Central memory CD8-positive, alpha-beta T cell (primary cell): ENCODE measurements at regions not wholly inside any gene's neighbourhood (a gene's known extent, or its start where the extent isn't known, plus 50 kb on each side); places are given as distances from the start of the nearest gene placed in this dataset.
"Not testable (repeated sequence)": the region's sequence is repeated elsewhere in the genome, so short reads cannot be mapped to it uniquely, and the experiment has no call there.

ENCODE experiments used
- ATAC-seq: fragments of 150-1000 bp; cut with Tn5 transposase; replicated peaks from 2 replicates; pipeline ENCODE4 v1.10.0; 2022; ENCODE audit warnings: mild to moderate bottlenecking, moderate FRiP score, moderate number of reproducible peaks; ENCODE audit not compliant: poor library complexity, severe bottlenecking; ENCODE audit errors: extremely low read depth
- DNase-seq, 2 donors: peaks; one replicate each; pipeline ENCODE4 v3.0.0; 2021; ENCODE audit warnings: low spot score in 2 of 2
- H3K27ac Mint-ChIP-seq: one replicate; pipeline ENCODE4 v1.8.0; 2022; ENCODE audit warnings: low read depth, mild to moderate bottlenecking, moderate library complexity, mixed read lengths
- H3K27me3 Mint-ChIP-seq: one replicate; pipeline ENCODE4 v1.8.0; 2022; ENCODE audit warnings: mixed read lengths
- H3K36me3 Mint-ChIP-seq: one replicate; pipeline ENCODE4 v1.8.0; 2022; ENCODE audit warnings: mild to moderate bottlenecking, moderate library complexity, mixed read lengths; ENCODE audit not compliant: insufficient read depth
- H3K4me1 Mint-ChIP-seq: one replicate; pipeline ENCODE4 v1.8.0; 2022; ENCODE audit warnings: mixed read lengths
- H3K4me3 Mint-ChIP-seq: one replicate; pipeline ENCODE4 v1.8.0; 2022; ENCODE audit warnings: mild to moderate bottlenecking, moderate library complexity, mixed read lengths
- H3K9me3 Mint-ChIP-seq: one replicate; pipeline ENCODE4 v1.8.0; 2022; ENCODE audit warnings: mixed read lengths

DNA sequence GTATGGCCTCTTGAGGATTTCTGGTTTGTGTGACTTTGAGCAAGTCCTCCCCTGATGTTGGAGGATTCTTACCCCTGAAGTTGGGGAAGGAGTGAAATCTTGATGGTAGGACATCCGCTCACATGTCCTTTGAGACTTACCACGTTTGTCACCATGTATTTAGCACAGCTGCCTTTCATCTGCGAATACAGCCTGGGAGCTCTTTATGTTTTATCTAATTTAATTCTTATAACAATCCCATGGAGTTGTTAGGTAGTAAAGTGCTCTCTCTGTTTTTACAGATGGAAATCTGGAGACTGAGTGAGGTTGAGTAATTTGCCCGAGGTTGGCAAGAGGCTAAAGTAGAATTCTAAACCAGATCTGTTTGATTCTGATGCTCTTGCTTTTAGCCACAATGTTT is 154.9 kb upstream of the PLGLB2 start:
- H3K4me1 Mint-ChIP-seq, ATAC-seq, H3K27me3 Mint-ChIP-seq: not testable (repeated sequence)

DNA sequence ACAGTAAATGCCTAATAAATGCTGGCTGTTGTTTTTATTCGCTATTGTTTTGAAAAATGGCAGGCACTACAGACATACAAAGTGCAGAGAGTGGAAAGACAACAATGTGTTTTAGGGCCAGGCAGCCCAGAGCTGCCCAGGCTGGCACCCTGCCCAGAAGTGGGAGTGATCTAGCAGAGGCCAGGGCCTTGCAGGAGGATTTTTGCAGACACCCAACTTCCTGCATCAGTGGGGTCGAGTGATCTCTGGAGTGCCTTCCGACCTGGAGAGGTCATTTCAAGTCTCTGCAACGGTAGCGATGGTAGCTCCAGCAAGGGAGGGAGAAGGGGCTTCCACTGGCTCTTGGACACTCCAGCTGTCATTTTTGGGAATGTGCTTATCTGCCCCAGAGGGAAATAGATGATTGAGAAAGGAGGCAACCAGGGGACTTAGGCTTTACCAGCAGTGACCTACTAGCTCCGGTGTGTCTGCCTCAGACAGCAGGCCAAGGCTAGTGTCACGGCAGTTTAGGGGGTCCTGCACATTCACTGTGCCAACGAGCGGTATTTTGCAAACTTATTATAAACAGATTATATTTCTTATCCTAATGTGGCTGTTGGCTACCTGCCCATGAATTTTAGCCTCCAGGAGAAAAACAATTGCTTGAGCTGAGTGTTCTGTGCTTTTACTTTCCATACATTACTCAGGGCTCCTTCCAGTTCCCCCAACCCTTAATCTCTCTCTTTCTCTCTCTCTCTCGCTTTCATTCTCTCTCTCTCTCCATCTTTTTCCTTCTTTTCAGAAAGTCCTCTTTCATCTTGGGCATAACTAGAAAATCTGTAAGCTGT is 153.9 kb upstream of the PLGLB2 start:
- H3K4me3 Mint-ChIP-seq, H3K27me3 Mint-ChIP-seq, H3K27ac Mint-ChIP-seq, H3K36me3 Mint-ChIP-seq, H3K4me1 Mint-ChIP-seq, H3K9me3 Mint-ChIP-seq: not testable (repeated sequence)
- ATAC-seq (peak; percentile 71), DNase-seq (peak in 1 of 2 donors; percentile 29)

More for the DNA sequence above, 154.9 kb upstream of the PLGLB2 start:
- not testable (repeated sequence) for H3K27ac Mint-ChIP-seq, H3K9me3 Mint-ChIP-seq, DNase-seq, H3K4me3 Mint-ChIP-seq, H3K36me3 Mint-ChIP-seq

DNA sequence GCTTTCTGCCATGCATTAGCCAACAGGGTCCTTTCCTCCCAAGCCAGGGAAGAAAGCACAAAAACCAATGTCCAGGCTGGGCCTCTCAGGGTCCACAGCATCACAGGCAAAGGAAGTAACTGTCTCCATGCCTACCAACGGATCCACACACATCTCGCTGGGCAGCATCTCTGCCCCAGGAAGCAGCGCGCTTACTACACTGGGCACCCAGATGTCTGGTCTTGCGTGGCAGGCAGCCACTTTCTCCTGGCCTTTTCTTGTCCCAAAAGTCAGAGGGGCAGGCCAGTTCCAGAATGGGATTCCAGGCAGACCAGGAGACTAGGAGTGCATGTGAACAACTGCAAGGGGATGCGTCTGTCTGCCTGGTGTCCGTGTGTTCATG is 153.3 kb upstream of the PLGLB2 start:
- not testable (repeated sequence) for H3K27ac Mint-ChIP-seq, H3K4me3 Mint-ChIP-seq

DNA sequence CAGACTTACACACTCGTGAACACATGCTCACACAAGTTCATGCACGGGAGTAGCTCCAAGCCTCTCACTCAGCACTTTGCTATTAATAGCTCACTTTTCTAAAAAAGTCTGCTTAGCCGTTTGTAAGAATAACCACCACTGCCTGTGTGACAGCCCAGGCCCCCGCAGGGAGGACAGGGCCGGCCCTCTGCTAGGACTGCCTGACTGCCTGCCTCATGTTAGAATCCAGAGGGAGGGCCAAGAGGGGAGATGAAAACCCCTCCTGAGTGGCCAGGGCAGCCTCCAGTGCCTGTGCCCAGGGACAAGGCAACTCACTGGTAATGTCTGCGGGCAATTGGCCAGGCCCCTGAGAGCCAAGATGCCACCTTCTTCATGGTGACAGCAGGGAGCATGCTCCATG is 152.9 kb upstream of the PLGLB2 start:
- not testable (repeated sequence) for H3K4me3 Mint-ChIP-seq, H3K36me3 Mint-ChIP-seq, H3K27me3 Mint-ChIP-seq, H3K4me1 Mint-ChIP-seq, ATAC-seq, H3K27ac Mint-ChIP-seq, DNase-seq, H3K9me3 Mint-ChIP-seq

More for the DNA sequence above, 153.3 kb upstream of the PLGLB2 start:
- not testable (repeated sequence) for H3K27me3 Mint-ChIP-seq, ATAC-seq, DNase-seq, H3K4me1 Mint-ChIP-seq, H3K36me3 Mint-ChIP-seq, H3K9me3 Mint-ChIP-seq

DNA sequence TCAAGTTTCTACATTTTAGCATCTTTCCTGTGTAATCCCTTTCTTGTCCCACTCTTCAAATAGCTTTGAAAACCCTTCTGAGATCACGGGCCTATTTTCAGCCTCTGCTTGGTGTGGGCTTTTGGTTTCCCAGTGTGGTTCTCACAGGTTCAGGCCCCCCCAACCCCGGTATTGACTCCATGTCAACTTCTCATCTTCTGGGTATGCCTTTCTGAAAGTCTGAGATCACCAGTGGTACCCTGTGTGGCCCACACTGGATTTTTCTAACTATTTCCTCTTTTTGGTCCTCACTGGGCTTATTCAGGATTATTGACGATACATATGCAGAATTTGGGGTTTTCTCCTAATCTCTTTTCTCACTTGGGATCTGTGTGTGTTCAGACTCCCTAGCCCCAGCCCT is 146.9 kb upstream of the PLGLB2 start:
- H3K4me3 Mint-ChIP-seq, result not testable (repeated sequence)

DNA sequence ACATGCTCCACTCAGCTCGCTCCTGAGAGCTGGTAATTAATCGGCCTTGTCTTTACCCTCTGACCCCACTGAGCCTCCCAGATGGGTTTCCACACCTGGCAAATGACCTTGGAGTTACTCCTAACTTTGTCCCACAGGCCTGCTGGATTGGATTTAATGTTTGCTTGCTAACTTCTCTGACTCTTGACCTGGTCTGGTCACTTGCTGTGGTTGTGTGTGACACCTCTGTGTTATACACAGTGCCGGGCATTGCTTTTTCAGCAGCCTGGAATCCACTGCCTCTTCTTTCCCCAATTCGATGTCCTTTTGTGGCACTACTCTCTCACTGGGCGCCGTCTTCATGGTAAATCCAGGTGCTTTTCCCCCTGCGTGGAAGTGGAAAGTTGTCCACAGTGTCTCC is 145.8 kb upstream of the PLGLB2 start:
- H3K4me3 Mint-ChIP-seq, H3K9me3 Mint-ChIP-seq, H3K27me3 Mint-ChIP-seq, H3K27ac Mint-ChIP-seq, DNase-seq, H3K36me3 Mint-ChIP-seq, H3K4me1 Mint-ChIP-seq, ATAC-seq: not testable (repeated sequence)

More for the DNA sequence above, 146.9 kb upstream of the PLGLB2 start:
- H3K27me3 Mint-ChIP-seq, H3K36me3 Mint-ChIP-seq, H3K9me3 Mint-ChIP-seq, H3K27ac Mint-ChIP-seq, H3K4me1 Mint-ChIP-seq, DNase-seq, ATAC-seq: not testable (repeated sequence)

DNA sequence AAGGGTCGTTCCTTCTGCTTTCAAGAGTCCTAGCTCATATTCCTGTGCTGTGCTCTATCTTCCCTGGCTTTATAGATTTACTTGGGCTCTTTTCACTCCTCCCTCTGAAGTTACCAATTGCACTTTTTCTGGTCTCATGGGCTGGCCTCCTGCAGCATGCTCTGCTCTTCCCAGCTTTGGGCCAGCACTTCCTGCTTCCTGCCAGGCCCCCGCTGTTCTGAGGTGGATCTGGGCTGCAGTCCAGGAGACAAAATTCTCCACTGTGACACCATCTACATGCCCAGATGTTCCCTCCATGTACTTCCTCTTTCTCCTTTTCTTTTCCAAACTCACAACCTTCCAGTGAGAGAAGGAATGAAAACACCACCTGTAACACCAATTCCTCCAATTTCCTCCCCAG is 145.2 kb upstream of the PLGLB2 start:
- not testable (repeated sequence) for H3K4me3 Mint-ChIP-seq, H3K4me1 Mint-ChIP-seq, H3K27ac Mint-ChIP-seq, ATAC-seq, H3K9me3 Mint-ChIP-seq, H3K27me3 Mint-ChIP-seq, H3K36me3 Mint-ChIP-seq, DNase-seq

DNA sequence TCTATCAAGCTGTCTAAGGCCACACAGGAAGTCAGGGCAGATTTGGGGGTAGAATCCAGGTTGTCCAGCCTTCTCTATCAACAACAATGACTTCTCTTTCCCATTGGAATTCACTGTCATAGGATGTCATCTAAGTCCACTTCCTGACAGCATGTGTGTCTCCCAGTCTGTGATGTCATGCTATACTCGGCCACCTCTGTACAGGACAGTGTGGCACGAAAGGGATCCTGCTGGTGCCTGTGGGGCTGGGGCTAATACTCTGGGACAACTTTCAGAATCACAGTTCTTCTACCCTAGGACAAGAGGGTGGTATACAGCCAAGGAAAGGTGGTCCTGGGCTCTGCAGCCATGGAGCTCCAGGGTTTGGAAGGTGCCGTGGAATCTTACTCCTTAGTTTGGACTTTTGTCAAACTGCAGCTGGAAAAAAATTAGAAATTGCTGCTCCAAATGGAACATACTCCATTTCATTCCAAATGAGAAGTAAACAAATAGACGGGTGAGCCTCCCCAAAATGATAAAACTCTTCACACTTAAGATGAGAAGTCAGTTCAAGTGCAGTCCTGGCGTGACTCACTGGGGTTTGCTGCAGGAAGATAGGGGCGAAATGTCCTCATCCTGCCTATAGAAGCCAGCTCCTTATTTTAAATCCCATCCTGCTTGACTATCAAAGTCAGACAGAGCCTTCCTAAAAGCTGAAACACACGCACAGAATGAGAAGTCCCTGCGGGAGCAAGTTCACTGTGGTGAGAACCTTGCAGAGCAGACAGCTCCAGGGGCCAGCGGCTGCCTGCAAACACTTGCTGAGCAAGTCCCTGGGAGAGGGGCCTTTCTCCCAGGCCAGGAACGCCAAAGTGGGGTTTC is 144.2 kb upstream of the PLGLB2 start:
- not testable (repeated sequence) for H3K4me1 Mint-ChIP-seq, H3K9me3 Mint-ChIP-seq, H3K4me3 Mint-ChIP-seq, H3K36me3 Mint-ChIP-seq, ATAC-seq, H3K27ac Mint-ChIP-seq, DNase-seq, H3K27me3 Mint-ChIP-seq

DNA sequence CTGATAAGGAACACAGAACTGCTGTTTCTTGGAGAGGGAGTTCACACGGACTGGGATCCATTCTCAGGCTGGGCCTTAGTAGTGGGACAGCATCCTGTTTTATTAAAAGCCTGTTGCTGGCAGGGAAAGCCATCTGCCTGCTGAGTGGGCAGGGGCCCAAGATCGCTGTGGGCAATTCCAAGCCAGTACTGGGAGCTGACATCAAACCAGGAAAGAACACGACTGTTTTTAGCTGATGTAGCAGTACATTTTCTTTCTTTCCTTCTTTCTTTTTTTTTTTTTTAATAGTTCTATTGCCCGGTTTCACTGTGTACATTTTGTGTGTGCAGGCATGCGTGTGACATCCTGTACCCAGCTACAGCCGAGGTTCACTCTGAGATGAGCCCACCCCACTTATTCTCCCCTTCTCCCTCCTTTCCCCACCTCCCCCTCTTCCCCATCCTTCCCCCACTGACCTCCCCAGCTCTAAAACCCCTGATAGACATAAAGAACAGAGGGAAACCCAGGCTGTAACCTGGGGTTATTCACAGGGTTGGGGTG is 143.5 kb upstream of the PLGLB2 start:
- H3K27ac Mint-ChIP-seq, H3K4me1 Mint-ChIP-seq, H3K9me3 Mint-ChIP-seq, DNase-seq, ATAC-seq, H3K27me3 Mint-ChIP-seq, H3K36me3 Mint-ChIP-seq, H3K4me3 Mint-ChIP-seq: not testable (repeated sequence)

DNA sequence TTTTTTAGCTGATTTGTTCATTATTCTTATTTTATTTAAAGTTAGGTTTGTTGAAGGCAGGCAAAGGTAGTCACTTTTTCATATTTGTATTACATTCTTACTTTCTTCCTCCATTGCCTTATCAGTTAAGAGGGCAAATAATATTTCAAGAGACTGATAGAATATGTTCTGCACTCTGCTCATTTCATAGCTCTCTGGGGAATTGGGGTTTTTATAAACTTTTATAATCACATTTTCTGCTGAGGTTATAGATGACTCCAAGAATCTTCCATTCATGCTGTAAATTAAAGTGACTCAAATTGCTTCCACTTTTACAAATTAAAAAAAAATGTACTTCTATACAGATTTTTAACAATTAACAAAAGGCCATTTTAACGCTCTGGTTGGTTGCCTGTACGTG is 142.9 kb upstream of the PLGLB2 start:
- not testable (repeated sequence) for H3K27ac Mint-ChIP-seq, H3K4me3 Mint-ChIP-seq, DNase-seq, H3K36me3 Mint-ChIP-seq, H3K4me1 Mint-ChIP-seq, H3K9me3 Mint-ChIP-seq, ATAC-seq, H3K27me3 Mint-ChIP-seq

DNA sequence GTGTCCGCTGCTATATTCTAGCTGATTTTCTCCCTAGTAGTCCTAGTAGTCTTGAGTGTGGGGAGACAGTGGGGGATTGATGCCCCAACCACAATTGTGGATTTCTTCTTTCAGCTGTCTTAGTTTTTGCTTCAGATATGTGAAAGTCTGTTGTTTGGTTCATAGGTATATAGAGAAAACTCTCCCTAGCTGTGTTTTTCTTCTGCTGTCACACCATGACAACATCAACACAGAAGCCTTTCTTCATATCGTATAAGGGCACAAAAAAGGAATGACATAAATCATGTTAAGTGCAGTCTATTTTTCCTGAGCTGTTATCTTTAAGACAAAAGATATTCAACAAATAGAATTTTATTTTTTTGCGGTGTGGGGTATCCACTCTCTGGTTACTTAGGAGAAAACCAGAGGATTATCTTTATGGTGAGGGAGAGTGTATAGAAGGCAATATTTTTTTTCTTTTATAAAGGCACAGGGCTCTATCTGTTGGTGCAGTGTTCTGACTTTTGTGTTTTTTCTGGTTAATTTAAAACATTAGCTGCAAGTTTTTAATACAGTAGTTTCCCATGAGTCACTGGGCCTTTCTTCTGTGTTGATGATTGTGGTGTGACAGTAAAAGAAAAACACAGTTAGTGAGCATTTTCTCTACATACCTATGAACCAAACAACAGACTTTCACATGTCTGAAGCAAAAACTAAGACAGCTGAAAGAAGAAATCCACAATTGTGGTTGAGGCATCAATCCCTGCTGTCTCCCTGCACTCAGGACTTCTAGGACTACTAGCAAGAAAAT is 139.3 kb upstream of the PLGLB2 start:
- not testable (repeated sequence) for H3K9me3 Mint-ChIP-seq, H3K27ac Mint-ChIP-seq, H3K4me3 Mint-ChIP-seq, H3K36me3 Mint-ChIP-seq, H3K27me3 Mint-ChIP-seq, H3K4me1 Mint-ChIP-seq, ATAC-seq, DNase-seq

DNA sequence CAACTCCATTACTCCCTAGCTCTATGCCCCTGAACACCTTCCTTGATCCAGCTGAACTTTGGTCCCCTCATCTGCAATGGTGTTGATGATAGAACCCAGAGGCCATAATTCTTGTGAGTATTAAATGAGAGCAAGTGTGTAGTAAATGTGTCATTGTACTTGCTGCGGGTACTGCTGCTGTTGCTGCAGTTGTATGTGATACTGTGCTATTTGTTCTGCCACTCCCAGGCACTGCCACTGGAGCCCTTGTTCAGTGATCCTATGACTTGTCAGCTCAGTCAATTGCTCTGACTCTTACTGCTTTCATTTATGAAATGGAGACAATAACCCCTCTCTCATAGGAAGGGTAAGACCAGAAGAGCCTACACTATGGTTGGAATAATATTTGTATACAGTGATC is 136.9 kb upstream of the PLGLB2 start:
- not testable (repeated sequence) for H3K4me3 Mint-ChIP-seq, DNase-seq, H3K27ac Mint-ChIP-seq, H3K27me3 Mint-ChIP-seq, H3K4me1 Mint-ChIP-seq, H3K36me3 Mint-ChIP-seq, H3K9me3 Mint-ChIP-seq, ATAC-seq
